GM18505 (cell line): ENCODE measurements at regions not wholly inside any gene's neighbourhood (a gene's known extent, or its start where the extent isn't known, plus 50 kb on each side); places are given as distances from the start of the nearest gene placed in this dataset.

Source experiments
- ATAC-seq: cut with Tn5 transposase; IDR thresholded peaks from one replicate; pipeline ENCODE4 v1.9.1; 2021; ENCODE audit not compliant: unreplicated experiment
- POLR2A ChIP-seq: IDR thresholded peaks from 4 replicates; pipeline ENCODE4 v1.6.1; 2011; ENCODE audit warnings: borderline replicate concordance; ENCODE audit not compliant: insufficient read depth, insufficient read length; ENCODE audit errors: extremely low read depth

GRCh38 chr4:163077680-163078079 is 89.0 kb downstream of the NAF1 start:
- no peak for ATAC-seq
- no peak for TF ChIP-seq POLR2A

GRCh38 chr4:163072222-163072621 is 94.5 kb downstream of the NAF1 start:
- no peak for TF ChIP-seq POLR2A
- no peak for ATAC-seq

- ATAC-seq, result no peak
- no peak for TF ChIP-seq POLR2A
Observed at GRCh38 chr4:163071308-163071707, 95.4 kb downstream of the NAF1 start.

- no peak for ATAC-seq
- TF ChIP-seq POLR2A, result no peak
Observed at GRCh38 chr4:163070023-163070422, 96.7 kb downstream of the NAF1 start.

GRCh38 chr4:163063891-163064290 is 102.8 kb downstream of the NAF1 start:
- ATAC-seq, result no peak
- TF ChIP-seq POLR2A, result no peak

GRCh38 chr4:163048447-163048846 is 118.2 kb downstream of the NAF1 start:
- peak; percentile 87 for ATAC-seq
- no peak for TF ChIP-seq POLR2A

- peak; percentile 53 for ATAC-seq
- TF ChIP-seq POLR2A, result no peak
Observed at GRCh38 chr4:163042306-163042705, 124.4 kb downstream of the NAF1 start.

GRCh38 chr4:163017135-163017534 is 149.6 kb downstream of the NAF1 start:
- TF ChIP-seq POLR2A, result no peak

GRCh38 chr4:163012816-163013215 is 153.9 kb downstream of the NAF1 start:
- no peak for TF ChIP-seq POLR2A
- ATAC-seq, result no peak

More at GRCh38 chr4:163017135-163017534, 149.6 kb downstream of the NAF1 start:
- no peak for ATAC-seq

GRCh38 chr4:163003979-163004378 is 162.7 kb downstream of the NAF1 start:
- TF ChIP-seq POLR2A, result no peak
- no peak for ATAC-seq

- no peak for ATAC-seq
- no peak for TF ChIP-seq POLR2A
Observed at GRCh38 chr4:162988530-162988929, 178.2 kb downstream of the NAF1 start.

- ATAC-seq, result no peak
- TF ChIP-seq POLR2A, result no peak
Observed at GRCh38 chr4:162985131-162985530, 181.6 kb downstream of the NAF1 start.

GRCh38 chr4:162984621-162985020 is 182.1 kb downstream of the NAF1 start:
- no peak for ATAC-seq
- no peak for TF ChIP-seq POLR2A

- no peak for ATAC-seq
- TF ChIP-seq POLR2A, result no peak
Observed at GRCh38 chr4:162981823-162982222, 184.9 kb downstream of the NAF1 start.

GRCh38 chr4:162978398-162978797 is 188.3 kb downstream of the NAF1 start:
- no peak for TF ChIP-seq POLR2A
- no peak for ATAC-seq
